SK-N-SH treated with all-trans-retinoic acid at 6 μM for 48 hours (cell line): ENCODE measurements at regions not wholly inside any gene's neighbourhood (a gene's known extent, or its start where the extent isn't known, plus 50 kb on each side); places are given as distances from the start of the nearest gene placed in this dataset.
"Not testable (repeated sequence)": the region's sequence is repeated elsewhere in the genome, so short reads cannot be mapped to it uniquely, and the experiment has no call there.

Experiments used
- ATAC-seq: fragments of 200-7000 bp; cut with Tn5 transposase; 3 replicates; pipeline ENCODE4 v1.9.1; 2020; ENCODE audit warnings: mild to moderate bottlenecking, moderate library complexity
- ARNTL ChIP-seq: fragments of 450-650 bp; formaldehyde crosslinking; IDR thresholded peaks from 2 replicates; pipeline ENCODE4 v1.5.0; 2020; ENCODE audit warnings: low read depth, mild to moderate bottlenecking, moderate library complexity, borderline replicate concordance
- CSDC2 ChIP-seq: fragments of 250-450 bp; sonication (Bioruptor Pico); IDR thresholded peaks from 2 replicates; pipeline ENCODE4 v1.5.0; 2020; ENCODE audit warnings: mild to moderate bottlenecking, moderate library complexity
- ESRRG ChIP-seq: fragments of 250-450 bp; sonication (Bioruptor Pico); IDR thresholded peaks from 2 replicates; pipeline ENCODE4 v1.6.1; 2021; ENCODE audit warnings: mild to moderate bottlenecking
- GLIS3 ChIP-seq: fragments of 250-450 bp; sonication (Bioruptor Pico); IDR thresholded peaks from 2 replicates; pipeline ENCODE4 v1.5.0; 2020; ENCODE audit warnings: mild to moderate bottlenecking, moderate library complexity
- OSR1 ChIP-seq: fragments of 250-450 bp; sonication (Bioruptor Pico); IDR thresholded peaks from 2 replicates; pipeline ENCODE4 v1.8.0; 2022; ENCODE audit warnings: moderate library complexity, mild to moderate bottlenecking, inconsistent platforms
- PPARA ChIP-seq: fragments of 250-450 bp; sonication (Bioruptor Pico); IDR thresholded peaks from 2 replicates; pipeline ENCODE4 v1.5.0; 2020; ENCODE audit warnings: mild to moderate bottlenecking, borderline replicate concordance
- RARB ChIP-seq: fragments of 250-450 bp; sonication (Bioruptor Pico); IDR thresholded peaks from 2 replicates; pipeline ENCODE4 v1.8.0; 2021; ENCODE audit warnings: mild to moderate bottlenecking, moderate library complexity
- TCF4 ChIP-seq: fragments of 250-450 bp; sonication (Bioruptor Pico); IDR thresholded peaks from 2 replicates; pipeline ENCODE4 v1.8.0; 2021; ENCODE audit warnings: mild to moderate bottlenecking, moderate library complexity, borderline replicate concordance
- TOX ChIP-seq: fragments of 250-450 bp; sonication (Bioruptor Pico); IDR thresholded peaks from 2 replicates; pipeline ENCODE4 v1.8.0; 2021; ENCODE audit warnings: mild to moderate bottlenecking, moderate library complexity, borderline replicate concordance
- ZC3H10 ChIP-seq: fragments of 250-450 bp; sonication (Bioruptor Pico); IDR thresholded peaks from 2 replicates; pipeline ENCODE4 v1.5.1; 2021; ENCODE audit warnings: mild to moderate bottlenecking, moderate library complexity
- ZFP3 ChIP-seq: fragments of 250-450 bp; sonication (Bioruptor Pico); IDR thresholded peaks from 2 replicates; pipeline ENCODE4 v1.5.0; 2020; ENCODE audit warnings: mild to moderate bottlenecking, moderate library complexity
- ZFP30 ChIP-seq: fragments of 450-650 bp; formaldehyde crosslinking; IDR thresholded peaks from 2 replicates; pipeline ENCODE4 v1.5.0; 2022; ENCODE audit warnings: mild to moderate bottlenecking, moderate library complexity
- ZNF565 ChIP-seq: fragments of 450-650 bp; formaldehyde crosslinking; conservative IDR thresholded peaks from 2 replicates; pipeline ENCODE4 v1.5.0; 2020; ENCODE audit warnings: low read depth, mild to moderate bottlenecking, moderate library complexity
- ZNF70 ChIP-seq: fragments of 450-650 bp; formaldehyde crosslinking; IDR thresholded peaks from 2 replicates; pipeline ENCODE4 v1.5.0; 2020; ENCODE audit warnings: mild to moderate bottlenecking, moderate library complexity
- ZNF8 ChIP-seq: fragments of 450-650 bp; formaldehyde crosslinking; IDR thresholded peaks from 2 replicates; pipeline ENCODE4 v1.5.0; 2020; ENCODE audit warnings: mild to moderate bottlenecking, moderate library complexity
- TF ChIP-seq, protein P1 (sequence below): fragments of 250-450 bp; sonication (Bioruptor Pico); IDR thresholded peaks from 2 replicates; pipeline ENCODE4 v1.5.1; 2020; ENCODE audit warnings: low read depth, mild to moderate bottlenecking, moderate library complexity
- TF ChIP-seq, protein P2 (sequence below): fragments of 250-450 bp; sonication (Bioruptor Pico); IDR thresholded peaks from 2 replicates; pipeline ENCODE4 v1.8.0; 2020; ENCODE audit warnings: mild to moderate bottlenecking, moderate library complexity, borderline replicate concordance
- TF ChIP-seq, protein P3 (sequence below): fragments of 250-450 bp; sonication (Bioruptor Pico); IDR thresholded peaks from 2 replicates; pipeline ENCODE4 v1.5.1; 2021; ENCODE audit warnings: mild to moderate bottlenecking, moderate library complexity
- TF ChIP-seq, protein P4 (sequence below): fragments of 250-450 bp; sonication (Bioruptor Pico); IDR thresholded peaks from 2 replicates; pipeline ENCODE4 v1.8.0; 2021; ENCODE audit warnings: low read depth, mild to moderate bottlenecking, moderate library complexity, borderline replicate concordance
- TF ChIP-seq, protein P5 (sequence below): fragments of 250-450 bp; sonication (Bioruptor Pico); IDR thresholded peaks from 2 replicates; pipeline ENCODE4 v1.5.0; 2020; ENCODE audit warnings: mild to moderate bottlenecking, moderate library complexity

DNA sequence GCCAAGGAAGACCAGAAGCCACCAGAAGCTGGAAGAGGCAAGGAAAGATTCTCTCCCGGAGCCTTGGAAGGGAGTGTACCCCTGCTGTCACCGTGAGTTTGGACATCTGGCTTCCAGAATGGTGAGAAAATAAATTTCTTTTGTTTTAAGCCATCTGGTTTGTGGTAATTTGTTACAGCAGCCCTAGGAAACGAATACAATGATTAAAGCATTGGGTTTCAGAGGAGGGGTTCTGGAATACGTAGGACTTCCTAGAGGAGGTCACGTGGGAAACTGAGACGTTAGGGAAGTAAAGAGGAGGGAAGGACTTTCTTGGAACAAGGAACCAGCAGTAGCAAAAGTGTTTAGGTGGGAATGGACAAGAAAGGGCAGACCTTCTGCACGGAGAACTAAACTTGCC is 377.7 kb downstream of the IL20RB start:
- no peak for ATAC-seq
- TF ChIP-seq RARB (CRISPR knock-in tag) (no peak), ZC3H10 (CRISPR knock-in tag) (no peak), PPARA (CRISPR knock-in tag) (no peak), ARNTL (CRISPR knock-in tag) (no peak)
- TF ChIP-seq, all 23 proteins: peak for 0

DNA sequence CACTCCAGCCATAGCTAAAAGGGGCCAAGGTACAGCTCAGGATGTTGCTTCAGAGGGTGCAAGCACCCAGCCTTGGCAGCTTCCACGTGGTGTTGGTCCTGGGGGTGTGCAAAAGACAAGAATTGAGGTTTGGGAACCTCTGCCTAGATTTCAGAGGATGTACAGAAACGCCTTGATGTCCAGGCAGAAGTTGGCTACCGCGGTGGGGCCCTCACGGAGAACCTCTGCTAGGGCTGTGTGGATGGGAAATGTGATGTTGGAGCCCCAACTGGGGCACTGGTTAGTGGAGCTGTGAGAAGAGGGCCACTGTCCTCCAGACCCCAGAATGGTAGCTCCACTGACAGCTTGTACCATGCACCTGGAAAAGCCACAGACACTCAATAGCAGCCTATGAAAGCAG is 380.6 kb downstream of the IL20RB start:
- ATAC-seq = not testable (repeated sequence)

DNA sequence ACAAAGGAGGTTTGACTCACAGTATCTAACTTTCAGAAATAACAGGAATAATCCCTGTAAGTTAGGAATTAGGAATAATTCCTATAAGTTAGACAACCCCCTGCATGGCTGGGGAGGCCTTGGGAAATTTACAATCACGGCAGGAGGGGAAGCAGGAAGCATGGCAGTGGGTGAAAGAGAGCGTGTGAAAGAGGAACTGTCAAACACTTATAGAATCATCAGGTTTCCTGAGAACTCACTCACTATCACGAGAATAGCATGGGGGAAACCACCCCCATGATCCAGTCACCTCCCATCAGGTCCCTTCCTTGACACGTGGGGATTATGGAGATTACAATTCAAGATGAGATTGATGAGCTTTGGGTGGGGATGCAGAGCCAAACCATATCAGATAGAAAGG is 385.5 kb downstream of the IL20RB start:
- TF ChIP-seq ARNTL (CRISPR knock-in tag) (no peak), PPARA (CRISPR knock-in tag) (no peak), TCF4 (CRISPR knock-in tag) (no peak), ESRRG (no peak), ZFP3 (CRISPR knock-in tag) (no peak), RARB (CRISPR knock-in tag) (no peak), TOX (CRISPR knock-in tag) (no peak), ZNF70 (CRISPR knock-in tag) (no peak), ZFP30 (CRISPR knock-in tag) (no peak), OSR1 (CRISPR knock-in tag) (no peak), ZNF565 (CRISPR knock-in tag) (no peak)
- TF ChIP-seq, protein P1, sequence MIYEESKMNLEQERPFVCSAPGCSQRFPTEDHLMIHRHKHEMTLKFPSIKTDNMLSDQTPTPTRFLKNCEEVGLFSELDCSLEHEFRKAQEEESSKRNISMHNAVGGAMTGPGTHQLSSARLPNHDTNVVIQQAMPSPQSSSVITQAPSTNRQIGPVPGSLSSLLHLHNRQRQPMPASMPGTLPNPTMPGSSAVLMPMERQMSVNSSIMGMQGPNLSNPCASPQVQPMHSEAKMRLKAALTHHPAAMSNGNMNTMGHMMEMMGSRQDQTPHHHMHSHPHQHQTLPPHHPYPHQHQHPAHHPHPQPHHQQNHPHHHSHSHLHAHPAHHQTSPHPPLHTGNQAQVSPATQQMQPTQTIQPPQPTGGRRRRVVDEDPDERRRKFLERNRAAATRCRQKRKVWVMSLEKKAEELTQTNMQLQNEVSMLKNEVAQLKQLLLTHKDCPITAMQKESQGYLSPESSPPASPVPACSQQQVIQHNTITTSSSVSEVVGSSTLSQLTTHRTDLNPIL (CRISPR knock-in tag) = no peak
- TF ChIP-seq, protein P2, sequence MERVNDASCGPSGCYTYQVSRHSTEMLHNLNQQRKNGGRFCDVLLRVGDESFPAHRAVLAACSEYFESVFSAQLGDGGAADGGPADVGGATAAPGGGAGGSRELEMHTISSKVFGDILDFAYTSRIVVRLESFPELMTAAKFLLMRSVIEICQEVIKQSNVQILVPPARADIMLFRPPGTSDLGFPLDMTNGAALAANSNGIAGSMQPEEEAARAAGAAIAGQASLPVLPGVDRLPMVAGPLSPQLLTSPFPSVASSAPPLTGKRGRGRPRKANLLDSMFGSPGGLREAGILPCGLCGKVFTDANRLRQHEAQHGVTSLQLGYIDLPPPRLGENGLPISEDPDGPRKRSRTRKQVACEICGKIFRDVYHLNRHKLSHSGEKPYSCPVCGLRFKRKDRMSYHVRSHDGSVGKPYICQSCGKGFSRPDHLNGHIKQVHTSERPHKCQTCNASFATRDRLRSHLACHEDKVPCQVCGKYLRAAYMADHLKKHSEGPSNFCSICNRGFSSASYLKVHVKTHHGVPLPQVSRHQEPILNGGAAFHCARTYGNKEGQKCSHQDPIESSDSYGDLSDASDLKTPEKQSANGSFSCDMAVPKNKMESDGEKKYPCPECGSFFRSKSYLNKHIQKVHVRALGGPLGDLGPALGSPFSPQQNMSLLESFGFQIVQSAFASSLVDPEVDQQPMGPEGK (CRISPR knock-in tag) = no peak
- ATAC-seq = no peak

DNA sequence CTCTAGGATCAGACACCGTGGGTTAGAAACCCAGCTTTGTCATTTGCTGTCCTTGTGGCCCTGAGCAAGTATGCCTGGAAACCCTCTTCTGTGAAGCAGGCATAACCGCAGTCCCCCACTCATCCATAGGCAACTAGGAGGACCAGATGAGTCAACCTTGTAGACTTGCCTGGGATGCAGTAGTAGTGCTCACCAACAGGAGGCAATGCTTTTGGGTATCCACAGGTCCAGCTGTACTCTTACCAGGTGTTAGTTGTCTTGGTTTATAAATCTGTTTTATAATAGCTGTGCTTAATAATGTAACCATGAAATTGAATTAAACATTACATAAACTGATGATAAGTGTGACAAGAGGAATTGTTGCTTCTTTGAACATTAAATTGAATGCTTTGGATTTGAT is 389.3 kb downstream of the IL20RB start:
- no peak for TF ChIP-seq ZNF70 (CRISPR knock-in tag)
- TF ChIP-seq ARNTL (CRISPR knock-in tag) = no peak
- TF ChIP-seq, protein P3, sequence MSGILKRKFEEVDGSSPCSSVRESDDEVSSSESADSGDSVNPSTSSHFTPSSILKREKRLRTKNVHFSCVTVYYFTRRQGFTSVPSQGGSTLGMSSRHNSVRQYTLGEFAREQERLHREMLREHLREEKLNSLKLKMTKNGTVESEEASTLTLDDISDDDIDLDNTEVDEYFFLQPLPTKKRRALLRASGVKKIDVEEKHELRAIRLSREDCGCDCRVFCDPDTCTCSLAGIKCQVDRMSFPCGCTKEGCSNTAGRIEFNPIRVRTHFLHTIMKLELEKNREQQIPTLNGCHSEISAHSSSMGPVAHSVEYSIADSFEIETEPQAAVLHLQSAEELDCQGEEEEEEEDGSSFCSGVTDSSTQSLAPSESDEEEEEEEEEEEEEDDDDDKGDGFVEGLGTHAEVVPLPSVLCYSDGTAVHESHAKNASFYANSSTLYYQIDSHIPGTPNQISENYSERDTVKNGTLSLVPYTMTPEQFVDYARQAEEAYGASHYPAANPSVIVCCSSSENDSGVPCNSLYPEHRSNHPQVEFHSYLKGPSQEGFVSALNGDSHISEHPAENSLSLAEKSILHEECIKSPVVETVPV (CRISPR knock-in tag) = no peak
- TF ChIP-seq ZNF565 (CRISPR knock-in tag) = no peak
- TF ChIP-seq ZC3H10 (CRISPR knock-in tag) = no peak
- no peak for TF ChIP-seq RARB (CRISPR knock-in tag)
- TF ChIP-seq, protein P1 (CRISPR knock-in tag) = no peak
- TF ChIP-seq, protein P4, sequence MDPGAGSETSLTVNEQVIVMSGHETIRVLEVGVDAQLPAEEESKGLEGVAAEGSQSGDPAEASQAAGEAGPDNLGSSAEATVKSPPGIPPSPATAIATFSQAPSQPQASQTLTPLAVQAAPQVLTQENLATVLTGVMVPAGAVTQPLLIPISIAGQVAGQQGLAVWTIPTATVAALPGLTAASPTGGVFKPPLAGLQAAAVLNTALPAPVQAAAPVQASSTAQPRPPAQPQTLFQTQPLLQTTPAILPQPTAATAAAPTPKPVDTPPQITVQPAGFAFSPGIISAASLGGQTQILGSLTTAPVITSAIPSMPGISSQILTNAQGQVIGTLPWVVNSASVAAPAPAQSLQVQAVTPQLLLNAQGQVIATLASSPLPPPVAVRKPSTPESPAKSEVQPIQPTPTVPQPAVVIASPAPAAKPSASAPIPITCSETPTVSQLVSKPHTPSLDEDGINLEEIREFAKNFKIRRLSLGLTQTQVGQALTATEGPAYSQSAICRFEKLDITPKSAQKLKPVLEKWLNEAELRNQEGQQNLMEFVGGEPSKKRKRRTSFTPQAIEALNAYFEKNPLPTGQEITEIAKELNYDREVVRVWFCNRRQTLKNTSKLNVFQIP = no peak
- no peak for TF ChIP-seq ZNF8 (CRISPR knock-in tag)
- no peak for TF ChIP-seq CSDC2
- no peak for TF ChIP-seq OSR1 (CRISPR knock-in tag)
- TF ChIP-seq, protein P5, sequence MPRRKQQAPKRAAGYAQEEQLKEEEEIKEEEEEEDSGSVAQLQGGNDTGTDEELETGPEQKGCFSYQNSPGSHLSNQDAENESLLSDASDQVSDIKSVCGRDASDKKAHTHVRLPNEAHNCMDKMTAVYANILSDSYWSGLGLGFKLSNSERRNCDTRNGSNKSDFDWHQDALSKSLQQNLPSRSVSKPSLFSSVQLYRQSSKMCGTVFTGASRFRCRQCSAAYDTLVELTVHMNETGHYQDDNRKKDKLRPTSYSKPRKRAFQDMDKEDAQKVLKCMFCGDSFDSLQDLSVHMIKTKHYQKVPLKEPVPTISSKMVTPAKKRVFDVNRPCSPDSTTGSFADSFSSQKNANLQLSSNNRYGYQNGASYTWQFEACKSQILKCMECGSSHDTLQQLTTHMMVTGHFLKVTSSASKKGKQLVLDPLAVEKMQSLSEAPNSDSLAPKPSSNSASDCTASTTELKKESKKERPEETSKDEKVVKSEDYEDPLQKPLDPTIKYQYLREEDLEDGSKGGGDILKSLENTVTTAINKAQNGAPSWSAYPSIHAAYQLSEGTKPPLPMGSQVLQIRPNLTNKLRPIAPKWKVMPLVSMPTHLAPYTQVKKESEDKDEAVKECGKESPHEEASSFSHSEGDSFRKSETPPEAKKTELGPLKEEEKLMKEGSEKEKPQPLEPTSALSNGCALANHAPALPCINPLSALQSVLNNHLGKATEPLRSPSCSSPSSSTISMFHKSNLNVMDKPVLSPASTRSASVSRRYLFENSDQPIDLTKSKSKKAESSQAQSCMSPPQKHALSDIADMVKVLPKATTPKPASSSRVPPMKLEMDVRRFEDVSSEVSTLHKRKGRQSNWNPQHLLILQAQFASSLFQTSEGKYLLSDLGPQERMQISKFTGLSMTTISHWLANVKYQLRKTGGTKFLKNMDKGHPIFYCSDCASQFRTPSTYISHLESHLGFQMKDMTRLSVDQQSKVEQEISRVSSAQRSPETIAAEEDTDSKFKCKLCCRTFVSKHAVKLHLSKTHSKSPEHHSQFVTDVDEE = no peak
- no peak for TF ChIP-seq GLIS3 (CRISPR knock-in tag)
- TF ChIP-seq PPARA (CRISPR knock-in tag) = no peak
- no peak for TF ChIP-seq ZFP30 (CRISPR knock-in tag)
- no peak for ATAC-seq
